ENCODE measurements at regions not wholly inside any gene's neighbourhood (a gene's known extent, or its start where the extent isn't known, plus 50 kb on each side); places are given as distances from the start of the nearest gene placed in this dataset.

GRCh38 chr7:49702099-49702498 lies 71.3 kb upstream of the VWC2 start:
- Histone ChIP-seq H3K4me1 (replicated peaks; ENCODE audit: insufficient read depth) (no peaks in the 10 kb centered on the region), H3K9me2 (ENCODE audit: insufficient read depth) (no peaks in the 10 kb centered on the region), H3K4me3 (no peak overlapping the region), H2AFZ (no peak overlapping the region), H3K27me3 (ENCODE audit: insufficient read depth, low read depth) (peaks cover 53% of the 10 kb centered on the region), H3F3A (ENCODE audit: insufficient read depth, low read depth) (no peaks in the 10 kb centered on the region), H3K36me3 (ENCODE audit: low read depth) (no peaks in the 10 kb centered on the region), H4K20me1 (ENCODE audit: insufficient read depth) (no peaks in the 10 kb centered on the region), H3K4me2 (no peak overlapping the region), H3K79me2 (ENCODE audit: low read depth) (no peaks in the 10 kb centered on the region), H3K27ac (no peak overlapping the region), H3K9me3 (ENCODE audit: insufficient read depth, low read depth) (no peaks in the 10 kb centered on the region)
- TF ChIP-seq EZH2 (IDR thresholded peaks at IDR 0.05; ENCODE audit: low read depth) (no peak), CTCF (conservative IDR thresholded peaks at IDR 0.05) (no peak)
- CTCF ChIA-PET, result no interaction called here
- no peak for DNase-seq
- BruUV-seq (replicated peaks), result no TSS peak
- intact Hi-C loops (cut with micrococcal nuclease; ENCODE audit: unreplicated experiment), result no loop called here
- POLR2A ChIA-PET (ENCODE audit: unreplicated experiment), result no interaction called here

GRCh38 chr7:49703337-49703736 lies 70.1 kb upstream of the VWC2 start:
- no TSS peak for BruUV-seq (replicated peaks)

GRCh38 chr7:49703881-49704280 lies 69.6 kb upstream of the VWC2 start:
- TF ChIP-seq CTCF (conservative IDR thresholded peaks at IDR 0.05) (no peak), EZH2 (IDR thresholded peaks at IDR 0.05; ENCODE audit: low read depth) (no peak)
- H3K27ac ChIP-seq, result no peak overlapping the region
- intact Hi-C loops (cut with micrococcal nuclease; ENCODE audit: unreplicated experiment), result no loop called here
- no peaks in the 10 kb centered on the region for H3K9me3 ChIP-seq (ENCODE audit: insufficient read depth, low read depth)
- no peaks in the 10 kb centered on the region for H3K36me3 ChIP-seq (ENCODE audit: low read depth)
- no peaks in the 10 kb centered on the region for H3K79me2 ChIP-seq (ENCODE audit: low read depth)
- no peak overlapping the region for H3K4me3 ChIP-seq
- no TSS peak for BruUV-seq (replicated peaks)
- peaks cover 56% of the 10 kb centered on the region for H3K27me3 ChIP-seq (ENCODE audit: insufficient read depth, low read depth)
- H3F3A ChIP-seq (ENCODE audit: insufficient read depth, low read depth), result no peaks in the 10 kb centered on the region
- H4K20me1 ChIP-seq (ENCODE audit: insufficient read depth), result no peaks in the 10 kb centered on the region
- no peak for DNase-seq
- CTCF ChIA-PET, result no interaction called here
- POLR2A ChIA-PET (ENCODE audit: unreplicated experiment), result no interaction called here
- H3K9me2 ChIP-seq (ENCODE audit: insufficient read depth), result no peaks in the 10 kb centered on the region
- no peak overlapping the region for H2AFZ ChIP-seq
- no peak overlapping the region for H3K4me2 ChIP-seq
- H3K4me1 ChIP-seq (replicated peaks; ENCODE audit: insufficient read depth), result no peaks in the 10 kb centered on the region

More at GRCh38 chr7:49703337-49703736, 70.1 kb upstream of the VWC2 start:
- Histone ChIP-seq H3K4me2 (no peak overlapping the region), H3K4me1 (replicated peaks; ENCODE audit: insufficient read depth) (no peaks in the 10 kb centered on the region), H3K9me3 (ENCODE audit: insufficient read depth, low read depth) (no peaks in the 10 kb centered on the region), H3K4me3 (no peak overlapping the region), H3K79me2 (ENCODE audit: low read depth) (no peaks in the 10 kb centered on the region), H3K9me2 (ENCODE audit: insufficient read depth) (no peaks in the 10 kb centered on the region), H3K36me3 (ENCODE audit: low read depth) (no peaks in the 10 kb centered on the region), H3F3A (ENCODE audit: insufficient read depth, low read depth) (no peaks in the 10 kb centered on the region), H2AFZ (no peak overlapping the region), H3K27ac (no peak overlapping the region), H3K27me3 (ENCODE audit: insufficient read depth, low read depth) (peaks cover 56% of the 10 kb centered on the region), H4K20me1 (ENCODE audit: insufficient read depth) (no peaks in the 10 kb centered on the region)
- CTCF ChIA-PET, result no interaction called here
- DNase-seq, result no peak
- intact Hi-C loops (cut with micrococcal nuclease; ENCODE audit: unreplicated experiment), result no loop called here
- TF ChIP-seq CTCF (conservative IDR thresholded peaks at IDR 0.05), result no peak
- no peak for TF ChIP-seq EZH2 (IDR thresholded peaks at IDR 0.05; ENCODE audit: low read depth)
- POLR2A ChIA-PET (ENCODE audit: unreplicated experiment), result no interaction called here

Measured in PC-9 (cell line).